Mesenchymal stem cell (in vitro differentiated cells and primary cell): ENCODE measurements at regions not wholly inside any gene's neighbourhood (a gene's known extent, or its start where the extent isn't known, plus 50 kb on each side); places are given as distances from the start of the nearest gene placed in this dataset.
A peak's percentile ranks its signal among the peaks of the same experiment; 100 is the strongest.

Experiments used
- DNase-seq: peaks from one replicate; pipeline ENCODE4 v3.0.0-alpha.2; 2013
- H2AFZ ChIP-seq: one replicate; pipeline ENCODE4 v1.6.1; 2013; ENCODE audit warnings: low read depth, mild to moderate bottlenecking, control low read depth, inconsistent platforms, low read length, moderate library complexity
- H2AK5ac ChIP-seq: 2 replicates; pipeline ENCODE4 v1.6.1; 2013; ENCODE audit warnings: low read length, moderate library complexity, mild to moderate bottlenecking, inconsistent platforms; ENCODE audit not compliant: severe bottlenecking
- H2BK120ac ChIP-seq: one replicate; pipeline ENCODE4 v1.6.1; 2013; ENCODE audit warnings: low read depth, mild to moderate bottlenecking, inconsistent platforms, low read length, moderate library complexity
- H2BK12ac ChIP-seq, 2 experiments: one replicate each; pipeline ENCODE4 v1.6.1; 2013; ENCODE audit warnings: inconsistent platforms in 2 of 2, low read length in 2 of 2, mild to moderate bottlenecking in 2 of 2, moderate library complexity in 2 of 2, control low read depth in 1 of 2
- H2BK15ac ChIP-seq: one replicate; pipeline ENCODE4 v1.6.1; 2013; ENCODE audit warnings: mild to moderate bottlenecking, low read depth, inconsistent platforms; ENCODE audit not compliant: poor library complexity, severe bottlenecking
- H2BK5ac ChIP-seq: 2 replicates; pipeline ENCODE4 v1.6.1; 2013; ENCODE audit warnings: low read depth, mild to moderate bottlenecking, low read length, control low read depth, inconsistent platforms; ENCODE audit not compliant: poor library complexity, severe bottlenecking
- H3K14ac ChIP-seq, 2 experiments: one replicate each; pipeline ENCODE4 v1.6.1; 2013; ENCODE audit warnings: inconsistent platforms in 2 of 2, low read length in 2 of 2, control low read depth in 1 of 2, mild to moderate bottlenecking in 1 of 2, moderate library complexity in 1 of 2
- H3K18ac ChIP-seq, 2 experiments: one replicate each; pipeline ENCODE4 v1.6.1; 2013; ENCODE audit warnings: inconsistent platforms in 2 of 2, low read length in 2 of 2, control low read depth in 1 of 2, low read depth in 1 of 2, mild to moderate bottlenecking in 1 of 2
- H3K23ac ChIP-seq, 2 experiments: one replicate each; pipeline ENCODE4 v1.6.1; 2013; ENCODE audit warnings: inconsistent platforms in 2 of 2, low read length in 2 of 2, mild to moderate bottlenecking in 2 of 2, moderate library complexity in 2 of 2, control low read depth in 1 of 2
- H3K27ac ChIP-seq: 2 replicates; pipeline ENCODE4 v1.5.1; 2013; ENCODE audit warnings: mild to moderate bottlenecking, moderate library complexity, low read length, control low read depth, inconsistent platforms; ENCODE audit not compliant: poor library complexity, severe bottlenecking
- H3K27me3 ChIP-seq, 2 experiments: 2 replicates each; pipeline versions ENCODE4 v1.6.1 to v1.7.0; 2013; ENCODE audit warnings: low read length in 2 of 2, mild to moderate bottlenecking in 2 of 2, moderate library complexity in 2 of 2, control low read depth in 1 of 2, inconsistent platforms in 1 of 2; ENCODE audit not compliant: control insufficient read depth in 1 of 2, insufficient read depth in 1 of 2
- H3K36me3 ChIP-seq, 2 experiments: 2 replicates each; pipeline versions ENCODE4 v1.6.1 to v1.7.0; 2013; ENCODE audit warnings: low read length in 2 of 2, control low read depth in 1 of 2, inconsistent platforms in 1 of 2, low read depth in 1 of 2, mild to moderate bottlenecking in 1 of 2; ENCODE audit not compliant: insufficient read depth in 2 of 2, control insufficient read depth in 1 of 2
- H3K4ac ChIP-seq, 2 experiments: one replicate each; pipeline ENCODE4 v1.6.1; 2013; ENCODE audit warnings: inconsistent platforms in 2 of 2, low read length in 2 of 2, mild to moderate bottlenecking in 2 of 2, moderate library complexity in 2 of 2, control low read depth in 1 of 2, low read depth in 1 of 2
- H3K4me1 ChIP-seq: 2 replicates; pipeline ENCODE4 v1.6.1; 2013; ENCODE audit warnings: low read depth, low read length, control low read depth; ENCODE audit not compliant: control insufficient read depth, insufficient read depth
- H3K4me2 ChIP-seq: 2 replicates; pipeline ENCODE4 v1.6.1; 2013; ENCODE audit warnings: low read length, mild to moderate bottlenecking, inconsistent platforms; ENCODE audit not compliant: poor library complexity, severe bottlenecking
- H3K4me3 ChIP-seq, 2 experiments: 2 replicates each; pipeline versions ENCODE4 v1.5.1 to v1.7.0; 2013; ENCODE audit warnings: low read length in 2 of 2, mild to moderate bottlenecking in 2 of 2, control low read depth in 1 of 2, low read depth in 1 of 2; ENCODE audit not compliant: insufficient read depth in 1 of 2
- H3K79me1 ChIP-seq: replicated peaks from 2 replicates; pipeline ENCODE4 v1.6.1; 2013; ENCODE audit warnings: mild to moderate bottlenecking, control low read depth, low read length, inconsistent platforms; ENCODE audit not compliant: poor library complexity, severe bottlenecking
- H3K9ac ChIP-seq: 2 replicates; pipeline ENCODE4 v1.7.0; 2013; ENCODE audit warnings: mild to moderate bottlenecking, low read length, moderate library complexity
- H3K9me3 ChIP-seq: 2 replicates; pipeline ENCODE4 v1.7.0; 2013; ENCODE audit warnings: mild to moderate bottlenecking, low read length; ENCODE audit not compliant: control insufficient read depth
- H4K8ac ChIP-seq: one replicate; pipeline ENCODE4 v1.6.1; 2013; ENCODE audit warnings: inconsistent platforms, mild to moderate bottlenecking, low read length, moderate library complexity
- H4K91ac ChIP-seq: one replicate; pipeline ENCODE4 v1.6.1; 2013; ENCODE audit warnings: mild to moderate bottlenecking, low read length, inconsistent platforms
- WGBS: methylation state at CpG from one replicate; pipeline ENCODE4 v1.1.7; 2013; ENCODE audit warnings: mixed read lengths; 5-methylcytosine and 5-hydroxymethylcytosine counted together

GRCh38 chr6:56865081-56865875 lies 89.6 kb upstream of the BEND6 start:
- WGBS: 100% methylated on average over 1 of the region's 1 CpG
- Histone ChIP-seq H3K79me1 (peaks cover 12% of the 10 kb centered on the region), H2AFZ (no peak overlapping the region)

GRCh38 chr6:56864171-56864616 lies 90.7 kb upstream of the BEND6 start:
- no peak for DNase-seq
- no peak overlapping the region for H2BK120ac ChIP-seq
- H4K8ac ChIP-seq: no peak overlapping the region
- peaks cover 13% of the 10 kb centered on the region for H3K4me1 ChIP-seq
- H3K79me1 ChIP-seq: peaks cover 11% of the 10 kb centered on the region
- no CpG with 5 or more reads among the region's 1 CpG for WGBS
- H4K91ac ChIP-seq: no peak overlapping the region
- H3K4me3 ChIP-seq: peak overlapping the region in 1 of 2 experiments; percentile 4
- H3K18ac ChIP-seq: no peak overlapping the region
- no peak overlapping the region for H3K4ac ChIP-seq
- H2BK12ac ChIP-seq: no peak overlapping the region
- H2BK5ac ChIP-seq: peak overlapping the region; percentile 69
- H2BK15ac ChIP-seq: no peak overlapping the region
- H3K9me3 ChIP-seq: no peaks in the 10 kb centered on the region
- no peak overlapping the region for H3K4me2 ChIP-seq
- no peak overlapping the region for H2AFZ ChIP-seq
- H3K23ac ChIP-seq: no peak overlapping the region
- peak overlapping the region; percentile 86 for H3K27ac ChIP-seq
- H2AK5ac ChIP-seq: no peak overlapping the region
- no peak overlapping the region for H3K14ac ChIP-seq
- H3K27me3 ChIP-seq: no peaks in the 10 kb centered on the region
- peaks cover 0 to 13% of the 10 kb centered on the region in 2 experiments for H3K36me3 ChIP-seq
- H3K9ac ChIP-seq: peak overlapping the region; percentile 77

More at GRCh38 chr6:56865081-56865875, 89.6 kb upstream of the BEND6 start:
- H3K4me3 ChIP-seq: no peak overlapping the region
- no peak overlapping the region for H3K4me2 ChIP-seq
- peak overlapping the region; percentile 54 for H2BK15ac ChIP-seq
- H3K9ac ChIP-seq: peak overlapping the region; percentile 8
- H3K36me3 ChIP-seq: peaks cover 0 to 13% of the 10 kb centered on the region in 2 experiments
- H3K27me3 ChIP-seq: no peaks in the 10 kb centered on the region
- peak overlapping the region; percentile 57 for H4K8ac ChIP-seq
- DNase-seq: no peak
- peak overlapping the region in 1 of 2 experiments; percentile 75 for H3K18ac ChIP-seq
- peak overlapping the region; percentile 26 for H2AK5ac ChIP-seq
- H3K4me1 ChIP-seq: peaks cover 13% of the 10 kb centered on the region
- no peaks in the 10 kb centered on the region for H3K9me3 ChIP-seq
- peak overlapping the region; percentile 44 for H2BK120ac ChIP-seq
- no peak overlapping the region for H2BK5ac ChIP-seq
- H3K4ac ChIP-seq: no peak overlapping the region
- H3K27ac ChIP-seq: peak overlapping the region; percentile 33
- H4K91ac ChIP-seq: no peak overlapping the region
- no peak overlapping the region for H3K14ac ChIP-seq
- no peak overlapping the region for H3K23ac ChIP-seq
- H2BK12ac ChIP-seq: peak overlapping the region in 1 of 2 experiments; percentile 2

- H3K18ac ChIP-seq: no peak overlapping the region
- H3K79me1 ChIP-seq: peaks cover 11% of the 10 kb centered on the region
- H3K27me3 ChIP-seq: no peaks in the 10 kb centered on the region
- H4K8ac ChIP-seq: no peak overlapping the region
- H2BK15ac ChIP-seq: peak overlapping the region; percentile 19
- H3K4me3 ChIP-seq: peak overlapping the region in 1 of 2 experiments; percentile 4
- H3K9me3 ChIP-seq: no peaks in the 10 kb centered on the region
- H2BK12ac ChIP-seq: no peak overlapping the region
- peaks cover 0 to 20% of the 10 kb centered on the region in 2 experiments for H3K36me3 ChIP-seq
- H3K4ac ChIP-seq: no peak overlapping the region
- no CpG with 5 or more reads among the region's 1 CpG for WGBS
- no peak overlapping the region for H3K4me2 ChIP-seq
- H3K14ac ChIP-seq: no peak overlapping the region
- H3K23ac ChIP-seq: no peak overlapping the region
- peak overlapping the region; percentile 77 for H3K9ac ChIP-seq
- peak overlapping the region; percentile 86 for H3K27ac ChIP-seq
- DNase-seq: peak; percentile 75
- H4K91ac ChIP-seq: no peak overlapping the region
- H2AK5ac ChIP-seq: no peak overlapping the region
- no peak overlapping the region for H2BK5ac ChIP-seq
- peaks cover 13% of the 10 kb centered on the region for H3K4me1 ChIP-seq
- H2BK120ac ChIP-seq: no peak overlapping the region
- no peak overlapping the region for H2AFZ ChIP-seq
Measured at GRCh38 chr6:56863366-56863765, 91.5 kb upstream of the BEND6 start.

GRCh38 chr6:56862415-56863175 lies 92.3 kb upstream of the BEND6 start:
- peaks cover 11% of the 10 kb centered on the region for H3K79me1 ChIP-seq
- H2AFZ ChIP-seq: no peak overlapping the region
- no peaks in the 10 kb centered on the region for H3K27me3 ChIP-seq
- peak overlapping the region; percentile 83 for H2AK5ac ChIP-seq
- peak overlapping the region in 1 of 2 experiments; percentile 75 for H2BK12ac ChIP-seq
- H4K91ac ChIP-seq: no peak overlapping the region
- H3K4me1 ChIP-seq: peaks cover 13% of the 10 kb centered on the region
- peak overlapping the region in 1 of 2 experiments; percentile 94 for H3K14ac ChIP-seq
- peak overlapping the region in 1 of 2 experiments; percentile 92 for H3K18ac ChIP-seq
- H3K9me3 ChIP-seq: no peaks in the 10 kb centered on the region
- no peak overlapping the region for H3K4me2 ChIP-seq
- peak overlapping the region; percentile 86 for H3K27ac ChIP-seq
- peak overlapping the region in 1 of 2 experiments; percentile 25 for H3K4me3 ChIP-seq
- no peak overlapping the region for H2BK15ac ChIP-seq
- 2% methylated on average over 1 of the region's 3 CpGs for WGBS
- H2BK5ac ChIP-seq: no peak overlapping the region
- no peak overlapping the region for H3K23ac ChIP-seq
- no peak overlapping the region for H2BK120ac ChIP-seq
- H3K9ac ChIP-seq: peak overlapping the region; percentile 77
- DNase-seq: peak; percentile 67
- H4K8ac ChIP-seq: no peak overlapping the region
- H3K36me3 ChIP-seq: peaks cover 0 to 23% of the 10 kb centered on the region in 2 experiments
- H3K4ac ChIP-seq: peak overlapping the region in 1 of 2 experiments; percentile 90
